Lung (tissue), 11 donors: ENCODE measurements at regions not wholly inside any gene's neighbourhood (a gene's known extent, or its start where the extent isn't known, plus 50 kb on each side); places are given as distances from the start of the nearest gene placed in this dataset.
"Not testable (repeated sequence)": the region's sequence is repeated elsewhere in the genome, so short reads cannot be mapped to it uniquely, and the experiment has no call there.

Source experiments
- ATAC-seq: fragments of 200-7000 bp; cut with Tn5 transposase; one replicate; pipeline ENCODE4 v1.9.1; 2020; ENCODE audit warnings: moderate number of reproducible peaks; ENCODE audit not compliant: insufficient read depth, low FRiP score
- DNase-seq, 3 donors: peaks; one replicate each; pipeline ENCODE4 v3.0.0-alpha.2; 2013 to 2017
- H3K27ac ChIP-seq, 2 donors: one replicate each; pipeline ENCODE4 v1.5.1; 2013; ENCODE audit warnings: mild to moderate bottlenecking in 2 of 2, moderate library complexity in 2 of 2, control low read depth in 1 of 2, inconsistent platforms in 1 of 2, low read depth in 1 of 2, low read length in 1 of 2
- H3K27me3 ChIP-seq, 3 donors: one replicate each; pipeline ENCODE4 v1.5.1; 2013; ENCODE audit warnings: low read length in 2 of 3; ENCODE audit not compliant: control insufficient read depth in 3 of 3, insufficient read depth in 3 of 3
- H3K36me3 ChIP-seq, 4 donors: one replicate each; pipeline ENCODE4 v1.5.1; 2013; ENCODE audit warnings: low read length in 4 of 4, mild to moderate bottlenecking in 1 of 4, moderate library complexity in 1 of 4; ENCODE audit not compliant: control insufficient read depth in 4 of 4, insufficient read depth in 4 of 4
- H3K4me1 ChIP-seq, 5 donors: one replicate each; pipeline ENCODE4 v1.5.1; 2013; ENCODE audit warnings: low read length in 5 of 5, mild to moderate bottlenecking in 2 of 5, moderate library complexity in 1 of 5; ENCODE audit not compliant: control insufficient read depth in 5 of 5, insufficient read depth in 5 of 5
- H3K4me3 ChIP-seq: one replicate; pipeline ENCODE4 v1.5.1; 2013; ENCODE audit warnings: mild to moderate bottlenecking, control low read depth, moderate library complexity
- H3K9ac ChIP-seq, 2 donors: one replicate each; pipeline ENCODE4 v1.5.1; 2013; ENCODE audit warnings: low read length in 2 of 2, control low read depth in 1 of 2; ENCODE audit not compliant: insufficient read depth in 1 of 2
- H3K9me3 ChIP-seq, 4 donors: one replicate each; pipeline ENCODE4 v1.5.1; 2013; ENCODE audit warnings: low read length in 3 of 4, mild to moderate bottlenecking in 1 of 4, moderate library complexity in 1 of 4; ENCODE audit not compliant: control insufficient read depth in 4 of 4, insufficient read depth in 3 of 4
- CTCF ChIP-seq: IDR thresholded peaks from 2 replicates; pipeline ENCODE4 v1.5.1; 2012; ENCODE audit warnings: mild to moderate bottlenecking; ENCODE audit errors: control extremely low read depth, extremely low read depth
- WGBS, 2 donors: extraction: QIAGEN DNeasy Blood & Tissue Kit; methylation state at CpG; one replicate each; pipeline ENCODE4 v1.1.7; 2013; 5-methylcytosine and 5-hydroxymethylcytosine counted together
- donor health status: control.
- donor health status: control.
- donor health status: Bipolar disorder and iron deficiency.
- donor health status: healthy.
- donor health status: DM: yes; HTN: yes; CAD: no.

GRCh38 chr1:232570007-232570406, 59.9 kb downstream of the SIPA1L2 start:
- DNase-seq: peak in 2 of 3 donors; percentile 70 to 77
- no peak for TF ChIP-seq CTCF
- no peaks in the 10 kb centered on the region for H3K27me3 ChIP-seq

GRCh38 chr1:232569554-232569921, 60.4 kb downstream of the SIPA1L2 start:
- not testable (repeated sequence) for H3K36me3 ChIP-seq, H3K4me3 ChIP-seq, ATAC-seq, H3K9me3 ChIP-seq, DNase-seq, H3K9ac ChIP-seq, H3K27me3 ChIP-seq
- Histone ChIP-seq H3K27ac (peak overlapping the region in 1 of 2 donors; percentile 17), H3K4me1 (peaks cover 9 to 41% (median 14%) of the 10 kb centered on the region in 5 donors)
- 90 to 94% methylated on average over 11 of the region's 11 CpGs for WGBS, 2 donors

More at GRCh38 chr1:232570007-232570406, 59.9 kb downstream of the SIPA1L2 start:
- H3K4me3 ChIP-seq: no peak overlapping the region
- peaks cover 10 to 46% (median 18%) of the 10 kb centered on the region in 5 donors for H3K4me1 ChIP-seq
- H3K27ac ChIP-seq: peak overlapping the region in 1 of 2 donors; percentile 17
- WGBS, 2 donors: 49 to 68% methylated on average over 5 of the region's 5 CpGs
- H3K9me3 ChIP-seq: no peaks in the 10 kb centered on the region
- no peak for ATAC-seq
- no peaks in the 10 kb centered on the region for H3K36me3 ChIP-seq
- no peak overlapping the region for H3K9ac ChIP-seq

GRCh38 chr1:232568906-232569553, 60.9 kb downstream of the SIPA1L2 start:
- Histone ChIP-seq H3K9ac (no peak overlapping the region), H3K4me1 (peaks cover 9 to 40% (median 14%) of the 10 kb centered on the region in 5 donors), H3K9me3 (no peaks in the 10 kb centered on the region), H3K27ac (no peak overlapping the region), H3K36me3 (no peaks in the 10 kb centered on the region), H3K4me3 (no peak overlapping the region), H3K27me3 (no peaks in the 10 kb centered on the region)
- DNase-seq: peak; percentile 74 to 90 (median 87)
- TF ChIP-seq CTCF: no peak
- ATAC-seq: no peak
- 56 to 72% methylated on average over 9 of the region's 9 CpGs for WGBS, 2 donors

GRCh38 chr1:232568331-232568852, 61.5 kb downstream of the SIPA1L2 start:
- H3K9ac ChIP-seq: no peak overlapping the region
- WGBS, 2 donors: 66 to 87% methylated on average over 2 of the region's 2 CpGs

More at GRCh38 chr1:232568331-232568852, 61.5 kb downstream of the SIPA1L2 start:
- Histone ChIP-seq H3K36me3 (no peaks in the 10 kb centered on the region), H3K4me1 (peaks cover 9 to 40% (median 14%) of the 10 kb centered on the region in 5 donors), H3K27ac (no peak overlapping the region), H3K9me3 (no peaks in the 10 kb centered on the region), H3K27me3 (no peaks in the 10 kb centered on the region), H3K4me3 (no peak overlapping the region)
- no peak for ATAC-seq
- no peak for TF ChIP-seq CTCF
- peak in 1 of 3 donors; percentile 58 for DNase-seq
